GM19043 (cell line): ENCODE measurements at regions not wholly inside any gene's neighbourhood (a gene's known extent, or its start where the extent isn't known, plus 50 kb on each side); places are given as distances from the start of the nearest gene placed in this dataset.
"Not testable (repeated sequence)": the region's sequence is repeated elsewhere in the genome, so short reads cannot be mapped to it uniquely, and the experiment has no call there.

Source experiments
- ATAC-seq: cut with Tn5 transposase; IDR thresholded peaks from one replicate; pipeline ENCODE4 v1.9.1; 2021; ENCODE audit warnings: low read depth; ENCODE audit not compliant: unreplicated experiment

DNA sequence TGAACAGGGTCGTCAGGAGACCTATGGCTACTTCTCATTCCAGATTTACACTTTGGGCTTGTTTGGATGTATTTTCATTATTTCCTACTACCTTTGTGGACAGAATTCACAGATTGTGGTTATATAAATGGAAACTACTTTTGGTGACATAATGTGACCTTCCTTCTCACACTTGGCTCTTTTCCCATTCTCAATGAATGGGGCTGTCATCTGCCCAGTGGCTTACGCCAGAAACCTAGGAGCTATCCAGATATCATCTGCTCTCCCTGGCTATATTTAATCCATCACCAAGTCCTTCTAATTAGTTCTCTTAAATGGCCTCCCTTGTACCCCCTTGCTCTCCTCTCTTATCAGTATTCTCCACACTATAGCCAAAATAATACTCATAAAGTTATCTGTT, 1606.8 kb downstream of the KHDRBS2 start:
- ATAC-seq: no peak

- ATAC-seq: no peak
These were observed 1614.7 kb downstream of the KHDRBS2 start for GRCh38 chr6:60671369-60671768.

DNA sequence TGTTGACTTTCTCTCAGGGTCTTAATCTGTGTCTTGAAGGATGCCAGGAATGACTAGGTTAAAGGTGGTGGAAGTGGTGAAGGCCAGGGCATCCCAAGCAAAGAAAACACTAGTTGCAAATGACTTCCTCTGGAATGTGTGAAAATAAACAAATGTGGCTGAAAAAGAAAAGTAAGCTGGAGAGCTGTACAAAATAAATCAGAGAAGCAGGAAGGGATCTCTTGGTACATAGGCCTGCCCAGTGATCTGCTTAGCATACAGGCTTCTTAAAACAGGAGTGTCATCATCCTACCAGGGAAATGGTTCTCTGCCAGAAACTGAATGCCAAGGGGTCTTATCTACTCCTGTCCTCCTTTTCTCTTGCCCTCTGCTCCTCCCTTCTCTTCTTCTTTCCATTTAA, 1616.0 kb downstream of the KHDRBS2 start:
- no peak for ATAC-seq

GRCh38 chr6:60668428-60668827, 1617.6 kb downstream of the KHDRBS2 start:
- no peak for ATAC-seq

- not testable (repeated sequence) for ATAC-seq
These were observed 1622.8 kb downstream of the KHDRBS2 start for GRCh38 chr6:60663199-60663598.

GRCh38 chr6:60643870-60644269, 1642.2 kb downstream of the KHDRBS2 start:
- no peak for ATAC-seq

DNA sequence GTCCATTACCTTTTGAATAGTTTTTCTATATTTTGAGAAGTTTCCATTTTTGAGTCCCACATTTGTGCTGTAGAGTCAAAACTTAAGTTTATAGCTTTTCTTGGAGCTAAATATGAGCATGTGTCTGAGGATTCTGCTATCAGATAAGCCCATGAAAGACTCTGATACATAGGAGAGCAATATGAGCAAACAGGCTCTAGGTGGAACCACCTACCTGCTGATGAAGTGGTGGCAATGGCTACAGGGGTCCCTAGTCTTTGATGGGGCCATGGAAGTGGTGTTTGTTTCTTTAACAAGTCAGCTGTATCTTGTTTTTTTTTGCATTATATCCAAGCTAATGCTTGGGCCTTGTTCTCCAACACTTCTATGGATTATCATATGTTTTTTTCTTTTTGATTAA, 1646.8 kb downstream of the KHDRBS2 start:
- ATAC-seq: not testable (repeated sequence)
